GM12892 (cell line): ENCODE measurements at regions not wholly inside any gene's neighbourhood (a gene's known extent, or its start where the extent isn't known, plus 50 kb on each side); places are given as distances from the start of the nearest gene placed in this dataset.

ENCODE experiments used
- POLR2A ChIP-seq: IDR thresholded peaks from 2 replicates; pipeline ENCODE4 v1.6.1; 2011; ENCODE audit warnings: low read depth, low read length, control low read depth
- POLR2AphosphoS5 ChIP-seq: IDR thresholded peaks from 2 replicates; pipeline ENCODE4 v1.6.1; 2011; ENCODE audit warnings: low read depth, low read length, control low read depth

DNA sequence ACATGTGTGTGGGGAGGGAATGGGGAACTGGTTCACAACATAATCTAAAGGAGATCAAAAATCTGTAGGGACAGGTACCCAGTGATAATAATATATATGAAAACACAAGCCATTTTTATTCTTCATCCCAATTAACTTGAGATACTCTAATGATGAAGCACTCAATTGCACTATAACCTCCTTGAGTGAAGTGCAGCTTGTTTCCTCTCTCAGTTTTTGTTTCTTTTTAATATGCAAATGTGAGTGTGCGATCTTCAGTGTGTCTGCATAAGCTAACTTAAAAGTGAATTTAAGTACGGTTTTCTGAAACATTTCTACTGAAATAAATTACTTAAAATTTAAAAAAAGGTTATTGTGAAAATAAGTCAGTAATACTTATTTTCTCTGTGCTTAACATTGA is 623.5 kb downstream of the CDH11 start:
- TF ChIP-seq POLR2A (no peak), POLR2AphosphoS5 (no peak)
